HG02642 (cell line): ENCODE measurements at regions not wholly inside any gene's neighbourhood (a gene's known extent, or its start where the extent isn't known, plus 50 kb on each side); places are given as distances from the start of the nearest gene placed in this dataset.

Source experiments
- ATAC-seq: cut with Tn5 transposase; IDR thresholded peaks from one replicate; pipeline ENCODE4 v1.9.1; 2021; ENCODE audit warnings: mild to moderate bottlenecking; ENCODE audit not compliant: unreplicated experiment, poor library complexity

DNA sequence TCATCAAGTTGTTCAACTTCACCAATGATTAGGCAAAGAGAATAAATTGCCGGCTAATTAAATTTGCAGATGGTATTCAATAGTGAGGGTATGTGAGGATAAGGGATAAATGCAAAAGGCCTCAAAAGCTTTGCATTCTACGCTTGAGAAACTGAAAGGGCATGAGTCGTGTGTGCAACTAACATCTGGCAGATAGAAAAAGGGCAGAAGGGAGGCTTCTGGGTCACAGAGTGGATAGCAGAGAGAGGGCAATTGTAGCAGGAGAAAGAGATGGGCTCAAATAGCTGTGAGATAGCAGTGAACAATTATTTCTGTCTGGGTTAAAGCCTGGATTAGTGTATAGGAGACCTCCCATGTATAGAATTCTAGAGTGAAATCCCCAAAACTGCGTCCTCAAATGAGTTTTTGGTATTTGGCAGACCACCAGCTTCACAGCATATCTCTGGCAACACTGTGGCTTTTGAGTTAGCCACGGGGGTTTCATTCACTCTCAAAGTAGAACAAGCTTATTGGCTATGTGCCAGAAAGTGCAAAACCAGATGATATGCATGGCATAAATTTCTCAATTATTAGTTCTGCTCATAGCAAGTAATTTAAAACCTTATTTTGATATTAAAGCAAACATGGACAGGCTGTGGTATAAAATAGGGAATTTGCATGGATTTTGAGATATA is 586.3 kb downstream of the BRINP1 start:
- no peak for ATAC-seq

DNA sequence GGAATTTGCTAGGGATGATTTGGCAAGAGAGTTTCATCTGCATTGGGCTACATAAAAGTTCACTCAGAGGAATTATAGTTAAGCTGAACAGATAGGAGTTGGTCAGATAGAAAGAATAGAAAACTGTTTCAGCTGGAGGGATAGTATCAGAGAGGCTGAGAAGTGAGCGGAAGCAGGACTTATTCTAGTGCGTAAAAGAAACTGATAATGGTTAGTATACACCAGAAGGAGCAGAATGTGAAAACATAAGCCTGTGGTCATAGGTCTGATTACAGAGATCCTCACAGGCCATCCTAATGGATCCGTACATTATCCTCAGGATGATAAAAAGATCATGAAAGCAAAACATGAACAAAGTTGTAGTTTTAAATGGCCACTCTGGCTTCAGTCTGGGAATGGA is 585.2 kb downstream of the BRINP1 start:
- ATAC-seq = no peak

DNA sequence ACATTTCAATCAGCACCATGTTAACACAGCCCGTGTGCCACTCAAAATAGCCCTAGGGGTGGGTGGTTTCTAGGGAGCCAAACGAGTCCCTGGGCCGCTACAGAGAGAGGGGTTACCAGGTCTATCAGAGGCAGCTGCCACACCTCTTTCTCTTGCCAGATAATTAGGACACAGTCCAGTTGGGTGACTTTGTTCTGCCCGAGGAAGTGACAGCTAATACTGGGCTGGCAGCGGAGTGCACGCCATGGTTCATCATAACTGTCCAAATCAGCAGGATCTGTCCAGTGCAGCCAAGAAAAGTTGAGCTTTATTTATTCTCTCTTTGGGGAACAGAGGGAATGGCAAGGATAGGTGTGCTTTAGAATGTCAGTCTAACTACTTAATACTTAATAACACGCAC is 583.8 kb downstream of the BRINP1 start:
- no peak for ATAC-seq

DNA sequence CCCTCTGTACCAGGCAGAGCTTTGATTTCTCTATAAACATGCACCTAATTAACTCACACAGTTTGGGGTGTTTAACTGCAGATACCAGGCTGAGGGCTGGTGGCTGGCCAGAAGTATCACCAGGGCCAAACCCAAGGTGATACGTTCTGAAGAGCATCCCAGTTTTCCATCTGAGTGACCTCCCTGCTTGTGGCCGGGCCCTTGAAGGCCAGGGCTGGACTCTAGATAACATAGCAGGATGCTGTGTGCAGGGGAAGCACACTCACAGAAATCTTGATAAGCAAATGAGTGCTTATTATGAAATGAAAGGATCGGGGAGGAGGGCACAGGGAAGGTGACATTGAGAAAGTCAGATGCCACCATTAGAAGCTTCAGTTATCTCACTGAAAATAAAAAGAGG is 582.4 kb downstream of the BRINP1 start:
- ATAC-seq = no peak

DNA sequence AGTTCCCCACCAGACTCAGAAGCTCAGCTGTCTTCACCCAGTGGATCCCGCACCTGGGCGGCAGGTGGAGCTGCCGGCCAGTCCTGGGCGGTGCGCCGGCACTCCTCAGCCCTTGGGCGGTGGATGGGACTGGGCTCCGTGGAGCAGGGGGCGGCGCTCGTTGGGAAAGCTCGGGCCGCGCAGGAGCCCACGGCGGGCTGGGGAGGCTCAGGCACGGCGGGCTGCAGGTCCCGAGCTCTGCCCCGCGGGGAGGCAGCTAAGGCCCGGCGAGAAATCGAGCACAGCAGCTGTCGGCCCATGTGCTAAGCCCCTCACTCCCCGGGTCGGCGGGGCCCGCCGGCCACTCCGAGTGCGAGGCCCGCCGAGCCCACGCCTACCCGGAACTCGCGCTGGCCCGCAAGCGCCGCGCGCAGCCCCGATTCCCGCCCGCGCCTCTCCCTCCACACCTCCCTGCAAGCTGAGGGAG is 560.0 kb downstream of the BRINP1 start:
- ATAC-seq = no peak

DNA sequence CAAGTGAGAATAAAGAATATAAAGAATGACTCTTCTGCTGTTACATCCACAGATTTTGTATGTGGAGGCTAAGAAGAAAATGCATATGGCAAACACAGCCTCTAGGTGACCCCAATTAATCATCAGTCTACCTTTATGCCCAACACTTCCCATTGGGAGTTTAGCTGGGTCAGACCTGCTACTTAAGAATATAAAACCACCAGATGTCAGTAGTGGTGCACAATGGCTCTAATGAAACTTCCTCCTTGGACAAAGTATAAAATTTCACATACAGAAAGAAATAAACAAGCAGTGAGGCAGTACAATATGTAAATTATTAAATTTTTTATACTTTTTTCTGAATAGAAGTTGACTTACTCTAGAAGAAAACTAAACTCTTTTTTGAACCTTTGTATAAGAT is 539.9 kb downstream of the BRINP1 start:
- ATAC-seq = no peak

DNA sequence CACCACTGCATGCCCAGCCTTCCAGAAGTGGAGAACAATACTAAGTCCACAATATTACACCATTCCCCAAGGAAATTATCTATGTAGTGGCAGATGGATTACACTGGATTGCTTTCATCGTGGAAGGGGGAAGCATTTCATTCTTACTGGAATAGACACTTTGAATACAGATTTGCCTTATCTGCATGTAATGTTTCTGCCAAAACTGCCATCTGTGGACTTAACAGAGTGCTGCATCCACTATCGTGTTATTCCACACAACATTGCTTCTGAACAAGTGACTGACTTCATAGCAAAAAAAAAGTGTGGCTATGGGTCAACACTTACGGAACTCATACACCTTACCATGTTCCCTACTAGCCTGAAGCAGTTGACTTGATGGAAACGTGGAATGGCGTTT is 536.9 kb downstream of the BRINP1 start:
- ATAC-seq = no peak

DNA sequence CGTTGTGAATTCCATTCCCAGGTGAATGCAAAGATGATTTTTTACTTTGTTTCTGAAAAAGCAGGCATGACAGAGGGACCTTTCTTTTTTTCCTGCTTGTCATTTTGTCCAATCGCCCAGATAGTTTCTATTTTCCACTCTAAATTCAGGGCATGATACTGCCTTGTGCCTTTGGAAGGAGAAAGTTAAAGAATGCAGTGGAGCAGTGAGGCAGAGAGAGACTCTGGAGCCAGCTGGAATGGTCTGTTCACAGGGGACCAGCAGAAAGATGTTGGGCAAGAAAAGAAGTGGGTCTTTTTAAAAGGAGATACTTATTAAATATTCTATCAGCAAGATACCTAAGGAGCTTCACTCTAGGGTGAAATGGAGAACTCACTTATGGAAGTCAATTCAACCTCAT is 532.3 kb downstream of the BRINP1 start:
- ATAC-seq = no peak

DNA sequence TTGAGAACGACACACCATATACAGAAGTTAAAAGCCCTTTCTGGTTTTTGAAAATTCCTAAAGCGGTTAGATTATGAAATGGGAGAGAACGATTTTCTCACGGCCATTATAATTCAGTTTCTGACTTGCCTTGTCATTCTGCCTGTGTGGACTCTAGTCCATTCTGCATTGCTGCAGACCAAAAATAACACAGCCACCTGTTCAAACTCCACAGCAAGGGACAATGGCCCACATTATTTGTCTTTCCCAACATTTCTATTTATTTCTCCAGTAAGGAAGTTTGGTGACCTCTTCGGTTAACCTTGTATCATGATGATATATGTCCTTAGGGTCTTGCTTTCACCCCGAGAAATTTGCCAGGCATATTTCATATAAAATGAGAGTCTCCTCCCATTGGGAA is 497.7 kb downstream of the BRINP1 start:
- ATAC-seq = no peak

DNA sequence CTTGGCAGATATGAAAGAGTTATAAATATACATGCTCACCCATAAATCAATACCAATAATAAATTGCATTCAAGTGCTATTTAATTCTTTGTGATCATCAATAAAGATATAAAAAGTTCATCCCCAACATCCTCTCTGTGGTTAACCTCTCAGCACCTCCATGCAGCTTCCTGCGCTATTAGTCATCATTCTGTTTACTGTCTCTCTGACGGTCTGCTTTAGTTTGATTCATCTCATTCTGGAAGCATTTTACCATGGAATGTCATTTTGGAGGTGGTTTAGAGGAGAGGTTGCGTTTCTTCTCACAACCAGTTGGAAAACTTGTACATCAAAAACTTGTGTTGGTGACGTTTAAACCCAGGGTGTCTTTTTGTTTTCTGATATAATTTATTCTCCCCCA is 486.6 kb downstream of the BRINP1 start:
- ATAC-seq = no peak

DNA sequence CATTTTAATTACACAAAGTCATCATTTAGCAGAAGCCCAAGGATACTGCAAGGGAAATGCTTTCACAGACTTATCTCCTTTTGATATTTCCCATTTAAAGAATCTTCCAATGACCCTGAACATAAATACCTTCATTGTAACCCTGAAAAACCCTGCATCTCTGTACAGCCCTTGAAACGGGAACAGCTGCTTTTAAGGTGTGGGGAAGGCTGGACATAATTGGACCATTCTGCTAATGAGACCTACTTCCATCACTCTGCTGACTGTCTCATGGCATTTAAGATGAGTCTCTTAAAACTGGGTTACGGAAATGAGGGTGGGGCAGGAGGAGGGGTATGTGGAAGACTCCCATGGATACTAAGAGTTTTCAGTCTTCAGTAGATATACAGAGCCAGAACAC is 485.8 kb downstream of the BRINP1 start:
- ATAC-seq = no peak

DNA sequence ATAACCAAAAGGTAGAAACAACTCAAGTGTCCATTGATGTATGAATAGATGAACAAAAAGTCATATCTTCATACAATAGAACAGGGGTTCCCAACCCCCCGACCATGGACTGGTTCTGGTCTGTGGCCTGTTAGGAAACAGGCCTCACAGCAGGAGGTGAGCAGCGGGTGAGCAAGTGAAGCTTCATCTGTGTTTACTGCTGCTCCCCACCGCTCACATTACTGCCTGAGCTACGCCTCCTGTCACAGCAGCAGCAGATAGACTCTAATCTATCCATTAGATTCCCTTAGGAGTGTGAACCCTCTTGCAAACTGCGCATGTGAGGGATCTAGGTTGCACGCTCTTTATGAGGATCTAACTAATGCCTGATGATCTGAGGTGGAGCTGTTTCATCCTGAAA is 478.0 kb downstream of the BRINP1 start:
- no peak for ATAC-seq

DNA sequence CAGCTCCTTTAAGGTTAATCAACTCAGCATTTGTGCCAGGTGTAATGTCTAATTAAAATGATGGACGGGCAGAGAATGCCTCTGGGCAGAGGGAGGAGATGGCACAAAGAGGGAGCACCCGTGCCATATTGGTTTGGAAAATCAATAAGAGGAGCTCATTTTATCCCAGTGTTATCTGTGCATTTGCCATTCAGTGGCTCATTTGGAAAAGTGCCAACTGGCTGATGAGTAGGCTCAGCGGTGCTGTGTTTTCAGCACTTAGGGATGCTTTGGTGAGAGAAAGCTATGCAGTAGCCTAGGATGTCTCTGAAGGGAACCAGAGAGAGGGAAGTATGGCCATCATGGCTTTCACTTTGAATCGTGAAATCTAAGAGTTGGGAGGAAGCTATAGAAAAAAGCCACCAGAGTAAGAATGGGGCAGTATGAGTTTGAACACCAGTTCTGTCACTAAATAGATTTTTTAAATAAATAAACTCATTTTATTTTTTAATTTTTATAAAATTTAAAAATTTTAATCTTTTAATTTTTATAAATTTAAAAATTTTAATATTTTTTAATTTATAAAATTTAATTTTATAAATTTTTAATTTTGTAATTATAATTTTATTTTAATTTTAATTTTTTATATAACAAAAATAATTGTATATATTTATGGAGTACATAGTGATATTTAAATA is 472.8 kb downstream of the BRINP1 start:
- ATAC-seq = no peak

DNA sequence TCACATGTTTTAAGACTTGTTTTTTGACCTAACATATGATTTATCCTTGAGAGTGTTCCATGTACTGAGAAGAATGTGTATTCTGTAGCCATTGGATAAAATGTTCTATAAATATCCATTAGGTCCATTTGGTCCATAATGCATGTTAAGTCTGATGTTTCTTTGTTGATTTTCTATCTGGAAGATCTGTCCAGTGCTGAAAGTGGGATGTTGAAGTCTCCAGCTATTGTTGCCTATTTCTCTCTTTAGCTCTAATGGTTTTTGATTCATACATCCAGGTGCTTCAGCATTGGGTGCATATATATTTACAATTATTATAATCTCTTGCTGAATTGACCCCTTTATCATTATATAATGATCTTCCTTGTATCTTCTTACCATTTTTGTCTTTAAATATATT is 451.1 kb downstream of the BRINP1 start:
- ATAC-seq = no peak

DNA sequence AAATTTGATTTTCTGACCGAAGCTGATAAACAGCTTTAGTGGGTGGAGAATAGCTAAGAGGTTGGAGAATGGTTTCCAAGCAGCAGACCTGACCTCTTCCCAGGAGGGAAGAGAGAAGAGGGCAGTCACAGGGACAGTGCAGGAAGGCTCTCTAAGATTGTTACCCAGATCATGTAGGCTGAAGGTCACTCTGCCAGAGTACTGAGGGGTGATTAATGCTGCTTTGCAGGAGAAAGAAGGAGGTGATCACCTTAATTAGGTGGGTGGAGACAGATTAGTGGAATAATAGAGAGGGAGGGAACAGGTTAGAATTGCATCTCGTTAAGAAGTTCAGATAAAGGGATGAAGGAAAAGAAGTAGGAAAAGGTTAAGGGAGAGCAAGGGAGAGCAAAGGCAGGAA is 440.5 kb downstream of the BRINP1 start:
- ATAC-seq = no peak

DNA sequence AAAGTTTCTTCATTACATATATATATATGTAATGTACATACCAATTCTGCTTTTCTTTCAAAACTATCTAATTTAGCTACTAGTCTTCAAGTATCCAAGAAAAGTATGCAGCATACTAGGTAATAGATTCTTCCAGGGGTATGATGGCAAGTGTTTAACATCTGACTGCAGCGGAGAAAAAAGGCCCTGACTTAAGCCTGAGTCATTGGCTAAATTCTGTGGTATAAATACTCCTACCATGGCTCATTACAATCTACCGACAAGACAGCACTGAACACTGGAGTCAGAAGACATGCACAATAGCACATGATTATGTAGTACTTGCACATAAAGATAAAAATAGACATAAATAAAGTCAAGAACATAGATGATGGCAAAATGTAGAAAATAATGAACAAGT is 439.9 kb downstream of the BRINP1 start:
- ATAC-seq = no peak

DNA sequence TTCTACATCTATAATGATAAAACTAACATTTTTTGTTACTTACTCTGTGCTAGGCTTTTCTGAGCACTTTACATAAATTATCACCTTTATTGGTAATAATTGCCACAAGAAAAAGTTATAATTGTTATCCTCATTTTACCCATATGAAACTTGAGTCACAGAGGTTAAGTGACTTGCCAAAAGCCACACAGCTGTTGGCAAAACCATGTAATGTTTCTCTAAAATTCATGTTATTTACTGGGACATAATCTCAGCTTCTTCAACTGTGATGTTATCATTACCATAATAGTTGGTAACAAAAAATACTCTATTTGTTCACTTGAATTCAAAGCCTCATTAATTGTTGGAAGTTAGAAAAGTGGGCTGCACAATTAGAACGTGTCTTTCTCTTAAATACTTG is 437.3 kb downstream of the BRINP1 start:
- ATAC-seq = no peak

DNA sequence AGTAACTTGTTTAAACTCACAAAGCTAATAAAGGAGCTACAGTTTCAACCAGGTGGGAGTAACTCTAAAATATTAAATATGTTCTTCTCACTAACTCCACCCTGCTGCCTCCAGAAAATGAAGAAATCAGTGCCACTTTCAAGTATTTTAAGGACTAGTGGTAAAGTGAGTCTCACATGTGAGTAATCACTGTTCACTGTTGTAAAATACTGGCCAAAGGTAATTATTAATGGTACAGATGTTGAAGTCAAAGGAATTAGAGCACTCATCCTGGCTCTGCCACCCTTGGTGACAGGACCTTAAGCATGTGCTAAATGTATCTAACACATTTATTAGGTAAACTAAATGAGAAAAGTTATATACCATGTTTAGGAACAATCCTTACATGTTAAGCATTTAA is 430.7 kb downstream of the BRINP1 start:
- ATAC-seq = no peak

DNA sequence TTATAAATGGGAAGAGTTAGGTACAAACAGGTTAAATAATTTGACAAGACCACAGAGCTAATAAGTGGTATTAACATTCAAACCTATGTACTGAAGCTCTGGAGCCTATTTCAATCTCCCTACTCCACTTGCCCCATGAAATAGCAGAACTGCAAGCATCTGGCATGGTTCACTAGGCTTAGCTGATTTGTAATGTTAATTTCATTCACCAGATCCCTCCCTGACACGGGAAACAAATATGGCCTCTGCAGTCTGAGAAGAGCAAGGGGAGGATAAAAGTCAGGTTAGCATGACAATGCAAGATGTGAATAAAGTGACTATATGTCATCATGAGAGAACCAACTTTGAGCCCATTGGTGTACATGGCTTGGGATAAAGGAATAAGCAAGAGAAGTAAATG is 428.8 kb downstream of the BRINP1 start:
- no peak for ATAC-seq

DNA sequence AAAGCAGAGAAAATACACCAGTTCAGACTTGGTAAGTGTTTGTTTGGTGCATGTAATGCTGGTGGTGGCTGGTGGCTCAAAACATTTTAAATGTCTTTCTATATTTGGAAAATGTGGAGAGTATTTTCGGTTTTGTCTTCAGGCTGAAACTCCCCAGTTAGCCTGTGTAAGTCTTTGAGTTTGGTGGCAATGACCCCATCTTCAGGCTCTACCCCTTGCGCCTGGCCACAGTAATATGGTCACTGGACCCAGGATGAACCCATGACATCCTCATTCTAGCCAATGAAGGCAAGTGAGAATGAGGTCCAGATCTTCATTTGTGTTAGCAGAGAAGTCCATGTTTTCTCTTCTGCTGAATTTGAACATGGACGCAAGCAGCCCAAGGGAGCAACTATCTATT is 422.6 kb downstream of the BRINP1 start:
- ATAC-seq = no peak

DNA sequence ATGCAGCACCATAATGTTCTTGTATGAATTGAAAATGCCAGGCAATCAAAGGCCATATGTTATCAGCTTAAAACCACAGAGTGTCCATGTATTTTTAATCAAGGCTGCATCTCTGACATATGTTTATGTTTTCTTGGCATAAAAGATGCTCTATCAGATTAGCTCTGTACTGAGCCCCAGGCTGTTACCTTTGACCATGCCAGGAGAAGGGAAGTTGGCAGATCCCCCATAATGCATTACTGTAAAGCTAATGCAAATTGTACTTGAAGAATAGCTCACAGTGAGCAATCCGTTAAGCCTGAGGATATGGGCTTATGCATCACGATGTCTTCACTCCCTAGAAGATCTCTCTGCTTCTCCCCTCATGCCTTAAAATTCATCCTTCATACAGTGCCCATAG is 414.4 kb downstream of the BRINP1 start:
- ATAC-seq = no peak

DNA sequence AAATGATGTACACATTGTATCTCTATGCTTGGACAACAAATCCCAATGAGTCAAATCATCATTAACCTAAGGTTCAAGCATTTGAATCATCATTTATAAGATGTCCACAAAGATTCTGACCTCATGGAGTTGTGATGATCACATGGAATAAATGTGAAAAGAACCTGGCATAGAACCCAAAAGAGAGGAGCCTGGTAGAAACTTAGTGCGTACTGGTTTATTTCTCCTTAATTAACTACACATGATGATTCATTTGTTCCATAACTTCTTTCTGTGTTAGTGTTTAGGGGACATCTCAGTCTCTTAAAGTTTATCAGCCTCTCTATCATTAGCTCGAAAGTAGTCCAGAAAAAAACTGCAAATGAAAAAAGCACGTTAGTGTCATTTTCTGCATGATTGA is 411.6 kb downstream of the BRINP1 start:
- no peak for ATAC-seq
